CD4-positive, alpha-beta memory T cell (primary cell): ENCODE measurements at regions not wholly inside any gene's neighbourhood (a gene's known extent, or its start where the extent isn't known, plus 50 kb on each side); places are given as distances from the start of the nearest gene placed in this dataset.

Experiments used
- CTCF ChIA-PET: fragments of 350-600 bp; sonication (Branson Sonifier 250); formaldehyde crosslinking; loops from one replicate; lab custom pipeline; 2021; ENCODE audit warnings: inconsistent platforms; ENCODE audit not compliant: partially characterized antibody; lab: Charles Lee
- POLR2A ChIA-PET: fragments of 350-600 bp; sonication (Branson Sonifier 250); formaldehyde crosslinking; loops from one replicate; lab custom pipeline; 2021; ENCODE audit not compliant: partially characterized antibody; lab: Charles Lee
- DNase-seq, 5 donors: peaks; one replicate each; pipeline versions ENCODE4 v3.0.0 to v3.0.0-alpha.2; 2020 to 2022; ENCODE audit warnings: mixed read lengths in 1 of 5
- H3K27ac ChIP-seq: one replicate; pipeline ENCODE4 v1.7.0; 2013; ENCODE audit warnings: low read depth, low read length
- H3K27me3 ChIP-seq: 2 replicates; pipeline ENCODE4 v1.7.0; 2013; ENCODE audit warnings: mild to moderate bottlenecking, low read length, moderate library complexity; ENCODE audit not compliant: insufficient read depth
- H3K36me3 ChIP-seq: 2 replicates; pipeline ENCODE4 v1.7.0; 2013; ENCODE audit warnings: mild to moderate bottlenecking, low read length, moderate library complexity; ENCODE audit not compliant: insufficient read depth
- H3K4me1 ChIP-seq: 2 replicates; pipeline ENCODE4 v1.7.0; 2013; ENCODE audit warnings: mild to moderate bottlenecking, low read length, moderate library complexity; ENCODE audit not compliant: insufficient read depth
- H3K4me3 ChIP-seq, 2 donors: one replicate each; pipeline ENCODE4 v1.7.0; 2013; ENCODE audit warnings: low read length in 2 of 2, mild to moderate bottlenecking in 1 of 2
- H3K9me3 ChIP-seq, 2 donors: one replicate each; pipeline ENCODE4 v1.7.0; 2013; ENCODE audit warnings: low read length in 2 of 2, control low read depth in 1 of 2; ENCODE audit not compliant: control insufficient read depth in 1 of 2
- H3K27ac Mint-ChIP-seq, 7 donors: one replicate each; pipeline ENCODE4 v1.8.0; 2020 to 2021; ENCODE audit warnings: mixed read lengths in 7 of 7, mild to moderate bottlenecking in 6 of 7, inconsistent platforms in 3 of 7, moderate library complexity in 3 of 7
- H3K27me3 Mint-ChIP-seq, 2 donors: one replicate each; pipeline ENCODE4 v1.8.0; 2020 to 2021; ENCODE audit warnings: mixed read lengths in 2 of 2
- H3K36me3 Mint-ChIP-seq, 2 donors: one replicate each; pipeline ENCODE4 v1.8.0; 2020 to 2021; ENCODE audit warnings: mixed read lengths in 2 of 2, inconsistent platforms in 1 of 2, mild to moderate bottlenecking in 1 of 2
- H3K4me1 Mint-ChIP-seq, 4 donors: one replicate each; pipeline ENCODE4 v1.8.0; 2020 to 2021; ENCODE audit warnings: mixed read lengths in 4 of 4, mild to moderate bottlenecking in 1 of 4
- H3K4me3 Mint-ChIP-seq, 8 donors: one replicate each; pipeline ENCODE4 v1.8.0; 2020 to 2021; ENCODE audit warnings: mixed read lengths in 8 of 8, mild to moderate bottlenecking in 7 of 8, moderate library complexity in 6 of 8, inconsistent platforms in 3 of 8
- H3K9me3 Mint-ChIP-seq, 8 donors: one replicate each; pipeline ENCODE4 v1.8.0; 2020 to 2021; ENCODE audit warnings: mixed read lengths in 8 of 8, mild to moderate bottlenecking in 5 of 8, inconsistent platforms in 3 of 8, moderate library complexity in 1 of 8
- intact Hi-C: fragments of 100-400 bp; cut with micrococcal nuclease; formaldehyde crosslinking; loops from one replicate; pipeline ENCODE4 v1.15.1; 2023

DNA sequence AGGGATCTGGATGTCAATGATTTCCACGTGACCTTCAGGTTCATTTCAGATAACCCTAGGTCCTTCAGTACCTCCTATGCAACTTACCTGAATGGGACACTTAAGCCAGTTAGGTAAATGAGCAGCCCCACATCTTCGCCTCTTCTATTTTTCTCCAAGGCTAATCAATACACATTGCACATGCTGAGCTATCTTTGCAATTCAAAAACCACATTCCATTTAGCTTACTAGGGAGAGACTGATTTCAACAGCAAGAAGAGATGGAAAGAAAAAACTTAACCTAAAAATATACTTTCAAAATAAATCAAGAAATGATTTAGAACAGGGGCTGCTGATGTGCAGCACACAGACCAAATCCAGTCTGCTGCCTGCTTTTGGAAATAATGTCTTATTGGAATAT, 81.8 kb upstream of the CDCA7L start:
- no peak for DNase-seq
- Histone ChIP-seq H3K27me3 (no peaks in the 10 kb centered on the region), H3K36me3 (no peaks in the 10 kb centered on the region), H3K27ac (no peak overlapping the region), H3K4me1 (no peaks in the 10 kb centered on the region), H3K9me3 (no peaks in the 10 kb centered on the region), H3K4me3 (no peak overlapping the region)
- H3K4me1 Mint-ChIP-seq: peaks cover 0 to 1% (median 0%) of the 10 kb centered on the region in 4 donors
- H3K27ac Mint-ChIP-seq: no peak overlapping the region
- POLR2A ChIA-PET: no interaction called here
- H3K4me3 Mint-ChIP-seq: no peak overlapping the region
- CTCF ChIA-PET: no interaction called here
- H3K9me3 Mint-ChIP-seq: peaks cover 0 to 1% (median 0%) of the 10 kb centered on the region in 8 donors
- peaks cover 5 to 8% of the 10 kb centered on the region in 2 donors for H3K27me3 Mint-ChIP-seq
- H3K36me3 Mint-ChIP-seq: no peaks in the 10 kb centered on the region
- intact Hi-C loops: no loop called here

DNA sequence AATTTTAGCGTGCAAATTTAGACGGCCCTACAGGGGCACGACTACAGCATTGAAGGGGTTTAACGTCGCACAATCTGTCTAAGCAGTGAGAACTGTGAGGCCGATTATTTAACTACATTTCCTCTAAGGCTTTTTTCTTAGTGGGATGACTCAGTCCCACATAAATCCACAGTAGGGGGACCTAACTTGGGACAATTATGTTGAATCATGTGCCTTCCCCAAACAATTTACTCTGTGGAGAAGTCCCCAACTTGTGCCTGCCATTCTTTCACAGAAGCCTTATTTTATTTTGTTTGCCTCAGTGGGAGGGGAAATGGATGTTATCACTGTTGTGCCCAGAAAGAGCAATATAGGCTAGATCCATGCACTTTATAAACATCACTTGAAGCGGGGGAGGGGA, 80.3 kb upstream of the CDCA7L start:
- H3K9me3 ChIP-seq: no peaks in the 10 kb centered on the region
- POLR2A ChIA-PET: no interaction called here
- peaks cover 0 to 1% (median 0%) of the 10 kb centered on the region in 8 donors for H3K9me3 Mint-ChIP-seq

DNA sequence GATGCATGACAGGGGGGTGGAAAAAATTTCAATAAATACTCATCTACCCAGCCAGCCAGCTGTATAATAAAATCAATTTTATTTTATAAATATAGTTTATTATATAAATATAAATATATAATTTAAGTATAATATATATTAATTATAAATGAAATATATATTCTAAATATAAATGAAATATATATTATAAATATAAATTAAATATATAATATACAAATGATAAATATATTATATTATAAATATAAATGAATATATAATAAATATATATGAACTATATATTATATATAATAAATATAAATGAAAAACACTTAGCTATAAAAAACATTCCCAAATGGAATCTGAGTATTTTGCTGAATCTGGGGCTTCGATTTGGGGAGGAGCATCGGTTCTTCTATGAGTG, 79.4 kb upstream of the CDCA7L start:
- peaks cover 5 to 8% of the 10 kb centered on the region in 2 donors for H3K27me3 Mint-ChIP-seq
- Histone ChIP-seq H3K27me3 (no peaks in the 10 kb centered on the region), H3K4me1 (no peaks in the 10 kb centered on the region), H3K36me3 (no peaks in the 10 kb centered on the region), H3K4me3 (no peak overlapping the region), H3K9me3 (no peaks in the 10 kb centered on the region), H3K27ac (no peak overlapping the region)
- ChIA-PET CTCF (interaction anchor here (0.9 to 1.2 kb wide), 2 partner anchors 11 to 58 kb away, joined by 3 to 4 read pairs; no protein-coding TSS in a partner anchor), POLR2A (no interaction called here)
- peaks cover 0 to 1% (median 0%) of the 10 kb centered on the region in 8 donors for H3K9me3 Mint-ChIP-seq
- H3K27ac Mint-ChIP-seq: no peak overlapping the region
- intact Hi-C loops: no loop called here
- H3K4me1 Mint-ChIP-seq: peaks cover 0 to 1% (median 0%) of the 10 kb centered on the region in 4 donors
- H3K4me3 Mint-ChIP-seq: no peak overlapping the region
- H3K36me3 Mint-ChIP-seq: no peaks in the 10 kb centered on the region
- DNase-seq: no peak

More for the DNA sequence above, 80.3 kb upstream of the CDCA7L start:
- no peak for DNase-seq
- no peak overlapping the region for H3K4me3 ChIP-seq
- Mint-ChIP-seq H3K27me3 (peaks cover 5 to 9% of the 10 kb centered on the region in 2 donors), H3K4me3 (no peak overlapping the region), H3K36me3 (no peaks in the 10 kb centered on the region), H3K27ac (no peak overlapping the region), H3K4me1 (peaks cover 0 to 1% (median 0%) of the 10 kb centered on the region in 4 donors)
- CTCF ChIA-PET: interaction anchor here (1.2 kb wide), 1 partner anchor 57 kb away, joined by 4 read pairs; no protein-coding TSS in a partner anchor
- H3K4me1 ChIP-seq: no peaks in the 10 kb centered on the region
- H3K27ac ChIP-seq: no peak overlapping the region
- H3K27me3 ChIP-seq: no peaks in the 10 kb centered on the region
- intact Hi-C loops: no loop called here
- no peaks in the 10 kb centered on the region for H3K36me3 ChIP-seq

DNA sequence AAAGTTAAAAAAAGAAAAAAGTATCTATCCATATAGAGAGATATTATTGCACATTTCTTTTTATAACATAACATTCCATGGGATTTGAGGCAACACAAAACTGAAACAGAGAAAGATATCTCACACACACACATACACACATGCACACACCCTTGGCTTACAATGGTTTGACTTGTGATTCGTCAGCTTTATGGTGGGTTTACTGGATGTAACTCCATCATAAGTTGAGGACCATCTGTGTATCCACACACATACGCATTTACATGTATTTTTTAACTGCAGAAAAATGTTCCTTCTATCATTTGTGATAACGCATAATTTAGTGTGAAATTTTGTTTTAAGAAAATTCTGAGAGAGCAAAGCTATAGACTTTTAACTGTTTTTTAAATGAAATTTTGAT, 74.2 kb upstream of the CDCA7L start:
- intact Hi-C loops: no loop called here
- no peaks in the 10 kb centered on the region for H3K4me1 Mint-ChIP-seq
- CTCF ChIA-PET: no interaction called here
- H3K36me3 Mint-ChIP-seq: no peaks in the 10 kb centered on the region
- no peaks in the 10 kb centered on the region for H3K9me3 Mint-ChIP-seq
- Histone ChIP-seq H3K36me3 (no peaks in the 10 kb centered on the region), H3K4me1 (no peaks in the 10 kb centered on the region), H3K4me3 (no peak overlapping the region), H3K27ac (no peak overlapping the region), H3K9me3 (no peaks in the 10 kb centered on the region), H3K27me3 (no peaks in the 10 kb centered on the region)
- H3K4me3 Mint-ChIP-seq: no peak overlapping the region
- H3K27me3 Mint-ChIP-seq: peaks cover 7 to 19% of the 10 kb centered on the region in 2 donors
- no peak for DNase-seq
- H3K27ac Mint-ChIP-seq: no peak overlapping the region
- POLR2A ChIA-PET: no interaction called here

DNA sequence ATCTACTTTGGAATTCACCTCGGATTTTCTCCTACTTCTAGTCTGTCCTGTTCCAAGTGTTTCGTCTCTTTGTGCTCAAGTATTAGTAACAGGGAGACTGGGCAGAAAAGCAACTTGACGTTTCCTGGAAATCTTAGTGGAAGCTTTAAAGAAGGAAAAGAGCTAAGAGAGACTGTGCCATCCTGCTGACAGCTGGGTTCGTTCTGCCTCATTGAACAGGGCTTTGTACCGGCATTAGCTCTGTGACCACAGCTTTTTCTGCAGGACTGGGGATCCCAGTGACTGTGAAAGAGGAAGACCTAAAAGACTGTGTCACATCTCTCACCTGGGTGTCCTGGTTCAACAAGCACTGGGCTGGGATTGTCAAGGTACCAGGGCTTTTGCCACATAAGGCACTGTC, 70.8 kb upstream of the CDCA7L start:
- H3K9me3 Mint-ChIP-seq: no peaks in the 10 kb centered on the region
- peaks cover 4 to 19% of the 10 kb centered on the region in 2 donors for H3K27me3 Mint-ChIP-seq
- intact Hi-C loops: no loop called here
- Histone ChIP-seq H3K27ac (no peak overlapping the region), H3K4me3 (no peak overlapping the region), H3K9me3 (no peaks in the 10 kb centered on the region), H3K36me3 (no peaks in the 10 kb centered on the region), H3K4me1 (no peaks in the 10 kb centered on the region), H3K27me3 (no peaks in the 10 kb centered on the region)
- no peak overlapping the region for H3K4me3 Mint-ChIP-seq
- DNase-seq: no peak
- H3K4me1 Mint-ChIP-seq: no peaks in the 10 kb centered on the region
- H3K36me3 Mint-ChIP-seq: no peaks in the 10 kb centered on the region
- no peak overlapping the region for H3K27ac Mint-ChIP-seq
- ChIA-PET POLR2A (no interaction called here), CTCF (no interaction called here)

- intact Hi-C loops: no loop called here
- no peaks in the 10 kb centered on the region for H3K9me3 Mint-ChIP-seq
- Histone ChIP-seq H3K27ac (no peak overlapping the region), H3K4me3 (no peak overlapping the region), H3K36me3 (no peaks in the 10 kb centered on the region), H3K27me3 (no peaks in the 10 kb centered on the region), H3K9me3 (no peaks in the 10 kb centered on the region), H3K4me1 (no peaks in the 10 kb centered on the region)
- no peak overlapping the region for H3K4me3 Mint-ChIP-seq
- H3K27ac Mint-ChIP-seq: peak overlapping the region in 1 of 7 donors; percentile 57
- DNase-seq: no peak
- H3K36me3 Mint-ChIP-seq: no peaks in the 10 kb centered on the region
- peaks cover 4 to 9% of the 10 kb centered on the region in 2 donors for H3K27me3 Mint-ChIP-seq
- H3K4me1 Mint-ChIP-seq: no peaks in the 10 kb centered on the region
- ChIA-PET CTCF (interaction anchor here (0.9 to 1.1 kb wide), 2 partner anchors 11 to 17 kb away, joined by 3 to 4 read pairs; no protein-coding TSS in a partner anchor), POLR2A (no interaction called here)
These were observed 68.0 kb upstream of the CDCA7L start for GRCh38 chr7:22013711-22014110.

DNA sequence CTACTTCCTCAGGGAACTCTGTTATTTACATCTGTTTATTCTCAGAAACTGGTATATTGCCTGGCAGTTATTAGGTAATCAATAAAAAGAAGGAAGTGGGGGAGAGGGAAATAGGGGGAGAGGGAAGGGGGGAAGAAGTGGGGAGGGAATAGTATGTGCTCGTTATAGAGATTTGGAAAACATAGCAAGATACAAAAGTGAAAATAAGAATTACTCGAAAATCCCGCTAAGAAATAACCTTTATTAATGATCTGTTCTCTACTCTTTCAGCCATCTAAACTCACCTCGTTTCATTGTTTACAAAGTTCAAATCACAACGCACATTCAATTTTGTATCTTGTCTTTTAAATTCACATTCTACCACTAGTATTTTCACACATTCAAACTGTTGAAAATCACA, 63.0 kb upstream of the CDCA7L start:
- Mint-ChIP-seq H3K27me3 (peaks cover 3 to 7% of the 10 kb centered on the region in 2 donors), H3K4me1 (no peaks in the 10 kb centered on the region), H3K36me3 (no peaks in the 10 kb centered on the region), H3K27ac (no peak overlapping the region), H3K4me3 (no peak overlapping the region), H3K9me3 (no peaks in the 10 kb centered on the region)
- Histone ChIP-seq H3K27ac (no peak overlapping the region), H3K36me3 (no peaks in the 10 kb centered on the region), H3K4me1 (no peaks in the 10 kb centered on the region), H3K9me3 (no peaks in the 10 kb centered on the region), H3K27me3 (no peaks in the 10 kb centered on the region), H3K4me3 (no peak overlapping the region)
- DNase-seq: no peak
- intact Hi-C loops: loop anchor here (10.0 kb wide), 1 partner anchor 76 kb away; no protein-coding TSS in a partner anchor
- CTCF ChIA-PET: no interaction called here
- POLR2A ChIA-PET: no interaction called here
